Spleen (tissue), 11 donors: ENCODE measurements at regions not wholly inside any gene's neighbourhood (a gene's known extent, or its start where the extent isn't known, plus 50 kb on each side); places are given as distances from the start of the nearest gene placed in this dataset.

Source experiments
- DNase-seq: peaks from one replicate; pipeline ENCODE4 v3.0.0-alpha.2; 2020
- H3K27ac ChIP-seq, 8 donors: fragments of 200-600 bp; sonication (generic) in 7 of 8; 1 replicate in 4 of 8; 2 replicates in 4 of 8; pipeline versions ENCODE4 v1.5.0 to v1.8.0; 2016 to 2021; ENCODE audit warnings: inconsistent platforms in 4 of 8, mild to moderate bottlenecking in 4 of 8, moderate library complexity in 1 of 8
- H3K27me3 ChIP-seq, 7 donors: fragments of 200-600 bp; sonication (generic) in 6 of 7; replicated peaks in 1 of 7; 1 replicate in 4 of 7; 2 replicates in 3 of 7; pipeline versions ENCODE4 v1.5.0 to v1.8.0; 2016 to 2021; ENCODE audit warnings: inconsistent platforms in 3 of 7, mild to moderate bottlenecking in 1 of 7
- H3K36me3 ChIP-seq, 6 donors: fragments of 200-600 bp; sonication (generic) in 5 of 6; 1 replicate in 4 of 6; 2 replicates in 2 of 6; pipeline versions ENCODE4 v1.5.0 to v1.8.0; 2016 to 2021; ENCODE audit warnings: inconsistent platforms in 2 of 6
- H3K4me1 ChIP-seq, 6 donors: fragments of 200-600 bp; sonication (generic) in 5 of 6; 1 replicate in 3 of 6; 2 replicates in 3 of 6; pipeline versions ENCODE4 v1.5.0 to v1.8.0; 2016 to 2021; ENCODE audit warnings: inconsistent platforms in 3 of 6
- H3K4me3 ChIP-seq, 8 donors: fragments of 200-600 bp; sonication (generic) in 7 of 8; 1 replicate in 4 of 8; 2 replicates in 4 of 8; pipeline versions ENCODE4 v1.5.0 to v1.8.0; 2016 to 2021; ENCODE audit warnings: inconsistent platforms in 4 of 8, mild to moderate bottlenecking in 4 of 8, moderate library complexity in 2 of 8
- H3K9me3 ChIP-seq, 8 donors: fragments of 200-600 bp; sonication (generic) in 7 of 8; 1 replicate in 4 of 8; 2 replicates in 4 of 8; pipeline versions ENCODE4 v1.5.0 to v1.8.0; 2016 to 2021; ENCODE audit warnings: inconsistent platforms in 4 of 8
- POLR2A ChIP-seq, 3 donors: fragments of 450-650 bp; IDR thresholded peaks; one replicate each; pipeline ENCODE4 v1.5.1; 2017; ENCODE audit warnings: antibody characterized with exemption in 3 of 3, mild to moderate bottlenecking in 1 of 3
- POLR2AphosphoS5 ChIP-seq, 3 donors: sonication (generic); formaldehyde crosslinking; IDR thresholded peaks; one replicate each; pipeline ENCODE4 v1.5.1; 2017; ENCODE audit warnings: antibody characterized with exemption in 3 of 3
- WGBS, 5 donors: extraction: QIAGEN DNeasy Blood & Tissue Kit in 3 of 5; methylation state at CpG; one replicate each; pipeline versions ENCODE4 v1.1.5 to v1.1.7; 2013 to 2018; 5-methylcytosine and 5-hydroxymethylcytosine counted together
- intact Hi-C: fragments of 100-400 bp; cut with DNase I; formaldehyde crosslinking; loops from one replicate; pipeline ENCODE4 v1.15.0; 2023; ENCODE audit warnings: low total_unique reads
- TF ChIP-seq, protein P1 (sequence below), 11 experiments: fragments of 200-600 bp in 7 of 11; fragments of 450-650 bp in 4 of 11; sonication (generic) in 4 of 11; IDR thresholded peaks in 8 of 11; conservative IDR thresholded peaks in 3 of 11; 1 replicate in 7 of 11; 2 replicates in 4 of 11; pipeline versions ENCODE4 v1.4.0 to v1.8.0; 2016 to 2021; ENCODE audit warnings: antibody characterized with exemption in 11 of 11, inconsistent platforms in 4 of 11, mild to moderate bottlenecking in 1 of 11
- donor health status: healthy with polysubstance abuse.
- donor health status: DM: no; HTN: no; CAD: no; lungs with moderate emphysema.
- donor health status: DM: no; HTN: no; CAD: no.
- donor health status: Bipolar disorder and iron deficiency.
- donor health status: healthy.
- donor health status: DM: no; HTN: no; CAD: no.
- donor health status: DM: yes; HTN: yes; CAD: no.

DNA sequence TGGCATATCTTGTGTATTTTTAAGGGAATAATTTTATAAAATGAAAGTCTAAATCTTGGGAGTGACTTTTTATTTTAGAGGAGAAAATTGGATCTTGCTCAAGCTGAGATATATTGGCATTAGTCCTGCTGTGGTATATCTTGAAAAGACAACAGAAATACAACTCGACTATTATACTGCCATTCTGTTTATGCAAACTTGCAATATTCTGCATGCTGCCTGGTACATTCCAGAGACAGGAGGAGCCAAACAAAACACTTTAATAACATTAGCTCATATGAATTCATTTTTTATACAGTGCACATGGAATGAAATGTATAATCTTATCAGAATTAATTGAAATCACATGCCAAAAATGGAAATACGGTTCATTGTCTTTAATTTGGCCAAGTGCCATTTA, 176.0 kb upstream of the NRIP1 start:
- DNase-seq, result no peak
- intact Hi-C loops, result no loop called here
- Histone ChIP-seq H3K36me3 (no peaks in the 10 kb centered on the region), H3K27ac (no peak overlapping the region), H3K9me3 (no peaks in the 10 kb centered on the region), H3K27me3 (no peaks in the 10 kb centered on the region), H3K4me1 (no peaks in the 10 kb centered on the region), H3K4me3 (no peak overlapping the region)
- WGBS, 5 donors, result 66 to 84% (median 79%) methylated on average over 2 of the region's 2 CpGs
- TF ChIP-seq POLR2A (IDR thresholded peaks at IDR 0.05) (no peak), POLR2AphosphoS5 (IDR thresholded peaks at IDR 0.05) (no peak)
- TF ChIP-seq, protein P1, sequence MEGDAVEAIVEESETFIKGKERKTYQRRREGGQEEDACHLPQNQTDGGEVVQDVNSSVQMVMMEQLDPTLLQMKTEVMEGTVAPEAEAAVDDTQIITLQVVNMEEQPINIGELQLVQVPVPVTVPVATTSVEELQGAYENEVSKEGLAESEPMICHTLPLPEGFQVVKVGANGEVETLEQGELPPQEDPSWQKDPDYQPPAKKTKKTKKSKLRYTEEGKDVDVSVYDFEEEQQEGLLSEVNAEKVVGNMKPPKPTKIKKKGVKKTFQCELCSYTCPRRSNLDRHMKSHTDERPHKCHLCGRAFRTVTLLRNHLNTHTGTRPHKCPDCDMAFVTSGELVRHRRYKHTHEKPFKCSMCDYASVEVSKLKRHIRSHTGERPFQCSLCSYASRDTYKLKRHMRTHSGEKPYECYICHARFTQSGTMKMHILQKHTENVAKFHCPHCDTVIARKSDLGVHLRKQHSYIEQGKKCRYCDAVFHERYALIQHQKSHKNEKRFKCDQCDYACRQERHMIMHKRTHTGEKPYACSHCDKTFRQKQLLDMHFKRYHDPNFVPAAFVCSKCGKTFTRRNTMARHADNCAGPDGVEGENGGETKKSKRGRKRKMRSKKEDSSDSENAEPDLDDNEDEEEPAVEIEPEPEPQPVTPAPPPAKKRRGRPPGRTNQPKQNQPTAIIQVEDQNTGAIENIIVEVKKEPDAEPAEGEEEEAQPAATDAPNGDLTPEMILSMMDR (IDR thresholded peaks at IDR 0.05 in 8 of 11, conservative IDR thresholded peaks at IDR 0.05 in 3 of 11), result no peak

DNA sequence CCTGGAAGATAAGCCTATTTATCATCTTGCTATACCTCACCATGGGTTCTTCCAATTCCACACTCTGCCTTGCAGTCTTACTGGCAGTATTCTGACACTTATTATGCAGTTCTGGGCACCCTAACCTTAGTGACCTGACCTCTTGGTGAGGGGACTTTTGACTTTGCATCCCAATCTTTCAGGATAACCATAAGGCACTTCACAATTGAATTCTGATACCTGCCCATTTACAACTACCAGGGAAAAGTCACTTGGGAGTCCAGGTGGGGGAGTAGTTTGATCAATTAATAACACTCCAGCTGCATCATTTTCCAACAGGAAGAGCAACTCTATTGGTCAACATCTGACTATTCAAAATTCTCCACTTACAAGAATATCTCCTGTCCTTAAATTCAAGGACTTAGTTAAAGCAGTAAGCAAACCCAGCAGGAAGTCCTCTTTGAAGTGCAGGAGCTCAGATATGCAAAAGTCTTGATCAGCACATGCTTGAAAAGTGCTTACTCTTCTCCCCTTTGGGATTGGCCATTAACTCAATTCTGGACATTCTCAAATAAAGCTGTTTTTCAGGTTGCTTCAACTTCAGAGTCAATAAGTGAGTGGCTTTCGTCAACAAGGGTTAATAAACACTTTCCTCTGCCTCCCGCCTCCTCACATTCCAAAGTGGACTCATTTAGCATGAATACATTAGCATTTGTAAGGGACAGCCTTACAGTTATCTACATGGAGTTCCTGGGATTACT, 177.4 kb upstream of the NRIP1 start:
- no peak overlapping the region for H3K4me3 ChIP-seq
- H3K36me3 ChIP-seq, result no peaks in the 10 kb centered on the region
- WGBS, 5 donors, result 68 to 86% (median 79%) methylated on average over 2 of the region's 2 CpGs
- H3K27me3 ChIP-seq, result no peaks in the 10 kb centered on the region
- TF ChIP-seq POLR2A (IDR thresholded peaks at IDR 0.05), result no peak
- TF ChIP-seq POLR2AphosphoS5 (IDR thresholded peaks at IDR 0.05), result no peak
- TF ChIP-seq, protein P1 (IDR thresholded peaks at IDR 0.05 in 8 of 11, conservative IDR thresholded peaks at IDR 0.05 in 3 of 11), result no peak
- no peaks in the 10 kb centered on the region for H3K9me3 ChIP-seq
- H3K27ac ChIP-seq, result no peak overlapping the region
- intact Hi-C loops, result no loop called here
- DNase-seq, result no peak
- H3K4me1 ChIP-seq, result no peaks in the 10 kb centered on the region

DNA sequence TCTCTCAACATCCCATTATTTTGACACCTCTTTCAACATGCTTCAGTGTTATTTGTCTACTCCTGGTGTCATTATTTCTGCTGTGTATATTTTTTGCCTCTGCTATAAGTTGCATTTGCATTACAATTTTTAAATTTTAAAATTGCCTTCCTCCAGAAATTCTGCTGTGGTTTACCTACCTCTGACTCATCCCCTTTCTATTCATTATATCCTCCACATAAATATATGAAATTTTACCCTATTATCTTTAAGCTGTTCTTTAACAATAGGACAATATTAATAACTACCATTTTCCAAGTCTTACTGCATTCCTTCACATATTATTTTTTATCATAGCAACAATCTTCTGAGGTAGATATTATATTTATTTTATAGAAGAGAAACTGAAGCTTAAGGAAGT, 178.1 kb upstream of the NRIP1 start:
- TF ChIP-seq, protein P1 (IDR thresholded peaks at IDR 0.05 in 8 of 11, conservative IDR thresholded peaks at IDR 0.05 in 3 of 11), result no peak
- TF ChIP-seq POLR2A (IDR thresholded peaks at IDR 0.05) (no peak), POLR2AphosphoS5 (IDR thresholded peaks at IDR 0.05) (no peak)
- Histone ChIP-seq H3K9me3 (no peaks in the 10 kb centered on the region), H3K27ac (no peak overlapping the region), H3K27me3 (no peaks in the 10 kb centered on the region), H3K4me3 (no peak overlapping the region), H3K4me1 (no peaks in the 10 kb centered on the region), H3K36me3 (no peaks in the 10 kb centered on the region)
- no peak for DNase-seq
- intact Hi-C loops, result no loop called here

DNA sequence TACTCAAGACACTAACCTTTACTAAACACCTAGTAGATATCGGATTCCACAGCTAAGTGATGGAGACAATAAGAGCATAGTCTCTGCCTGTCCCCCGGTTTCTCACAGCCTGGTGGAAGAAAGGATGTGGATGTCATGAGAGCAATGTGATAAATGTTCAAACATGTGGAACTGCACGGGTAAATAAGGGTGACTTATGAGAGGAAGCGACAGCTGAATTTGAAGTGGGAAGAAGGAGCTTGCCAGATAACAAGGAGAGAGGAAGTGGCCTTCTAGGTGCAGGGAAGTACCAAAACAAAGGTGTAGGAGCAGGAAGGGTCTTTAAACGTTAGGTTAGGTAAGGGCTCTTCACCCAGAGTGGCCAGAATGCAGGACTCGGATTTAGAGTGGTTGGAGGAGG, 178.6 kb upstream of the NRIP1 start:
- TF ChIP-seq, protein P1 (IDR thresholded peaks at IDR 0.05 in 8 of 11, conservative IDR thresholded peaks at IDR 0.05 in 3 of 11), result no peak
- TF ChIP-seq POLR2AphosphoS5 (IDR thresholded peaks at IDR 0.05), result no peak
- TF ChIP-seq POLR2A (IDR thresholded peaks at IDR 0.05), result no peak
- Histone ChIP-seq H3K9me3 (no peaks in the 10 kb centered on the region), H3K4me1 (no peaks in the 10 kb centered on the region), H3K27ac (no peak overlapping the region), H3K4me3 (no peak overlapping the region), H3K36me3 (no peaks in the 10 kb centered on the region), H3K27me3 (no peaks in the 10 kb centered on the region)
- DNase-seq, result no peak
- intact Hi-C loops, result no loop called here
- WGBS, 5 donors, result 34 to 50% (median 42%) methylated on average over 6 of the region's 6 CpGs
